Loucy (cell line): ENCODE measurements at regions not wholly inside any gene's neighbourhood (a gene's known extent, or its start where the extent isn't known, plus 50 kb on each side); places are given as distances from the start of the nearest gene placed in this dataset.

ENCODE experiments used
- H2AFZ ChIP-seq: fragments of 200-600 bp; sonication (generic); 2 replicates; pipeline ENCODE4 v1.6.0; 2016; ENCODE audit warnings: antibody characterized with exemption, mild to moderate bottlenecking, low read length, moderate library complexity
- H3F3A ChIP-seq: fragments of 200-600 bp; 2 replicates; pipeline ENCODE4 v1.6.0; 2016; ENCODE audit warnings: antibody characterized with exemption, low read depth, mild to moderate bottlenecking
- H3K27me3 ChIP-seq: fragments of 200-600 bp; sonication (generic); 2 replicates; pipeline ENCODE4 v1.6.1; 2014; ENCODE audit warnings: low read length, mild to moderate bottlenecking; ENCODE audit not compliant: insufficient read depth, poor library complexity, severe bottlenecking
- H3K36me3 ChIP-seq: fragments of 200-600 bp; sonication (generic); 2 replicates; pipeline ENCODE4 v1.6.1; 2016; ENCODE audit warnings: low read length; ENCODE audit not compliant: insufficient read depth
- H3K4me1 ChIP-seq: fragments of 200-600 bp; sonication (generic); 2 replicates; pipeline ENCODE4 v1.5.1; 2014; ENCODE audit warnings: low read length, mild to moderate bottlenecking; ENCODE audit not compliant: insufficient read depth, poor library complexity, severe bottlenecking
- H3K4me2 ChIP-seq: fragments of 200-600 bp; sonication (generic); 2 replicates; pipeline ENCODE4 v1.6.0; 2014; ENCODE audit warnings: antibody characterized with exemption, low read length, low read depth, mild to moderate bottlenecking; ENCODE audit not compliant: poor library complexity, severe bottlenecking
- H3K4me3 ChIP-seq: fragments of 200-600 bp; sonication (generic); 2 replicates; pipeline ENCODE4 v1.5.1; 2014; ENCODE audit warnings: low read length, mild to moderate bottlenecking, mixed read lengths; ENCODE audit not compliant: poor library complexity, severe bottlenecking
- H3K79me2 ChIP-seq: fragments of 200-600 bp; sonication (generic); 2 replicates; pipeline ENCODE4 v1.6.1; 2014; ENCODE audit warnings: low read length; ENCODE audit not compliant: insufficient read depth
- H3K9ac ChIP-seq: fragments of 200-600 bp; sonication (generic); 2 replicates; pipeline ENCODE4 v1.6.0; 2014; ENCODE audit warnings: mild to moderate bottlenecking, low read depth, low read length, moderate library complexity; ENCODE audit not compliant: poor library complexity, severe bottlenecking
- H3K9me2 ChIP-seq: fragments of 200-600 bp; sonication (generic); replicated peaks from 2 replicates; pipeline ENCODE4 v1.6.1; 2016; ENCODE audit warnings: low read depth, low read length, mixed read lengths
- H3K9me3 ChIP-seq: fragments of 200-600 bp; sonication (generic); 2 replicates; pipeline ENCODE4 v1.6.1; 2014; ENCODE audit warnings: mild to moderate bottlenecking, antibody characterized with exemption, low read length, low read depth; ENCODE audit not compliant: insufficient read depth
- H4K20me1 ChIP-seq: fragments of 200-600 bp; sonication (generic); 2 replicates; pipeline ENCODE4 v1.6.0; 2014; ENCODE audit warnings: antibody characterized with exemption, low read length, mild to moderate bottlenecking; ENCODE audit not compliant: insufficient read depth, poor library complexity, severe bottlenecking
- EZH2phosphoT487 ChIP-seq: fragments of 200-600 bp; IDR thresholded peaks from 2 replicates; pipeline ENCODE4 v1.6.1; 2018; ENCODE audit warnings: antibody characterized with exemption, mild to moderate bottlenecking, moderate library complexity, borderline replicate concordance
- TF ChIP-seq, protein P1 (sequence below): fragments of 200-600 bp; sonication (generic); conservative IDR thresholded peaks from 2 replicates; pipeline ENCODE4 v1.5.1; 2014; ENCODE audit warnings: mild to moderate bottlenecking, antibody characterized with exemption, low read length

DNA sequence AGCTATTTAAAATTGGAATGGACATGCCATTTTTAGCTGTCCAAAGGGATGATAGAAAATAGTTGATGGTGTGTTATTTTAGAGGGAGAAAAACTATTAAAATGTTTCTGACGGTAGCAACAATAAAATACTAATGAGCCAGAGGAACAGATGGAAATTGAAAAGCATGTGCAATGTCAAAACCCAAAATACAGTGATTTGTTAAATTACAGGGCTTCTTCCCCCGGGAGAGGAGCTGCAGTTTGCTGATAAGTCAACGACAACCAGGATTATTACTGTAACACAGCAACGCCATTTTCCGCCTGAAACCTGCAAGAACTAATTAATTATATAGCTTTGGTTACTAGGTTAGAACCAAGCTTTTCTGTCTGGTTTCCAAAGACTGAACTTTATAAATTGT, 179.6 kb upstream of the SPTLC3 start:
- no peak overlapping the region for H3K4me2 ChIP-seq
- no peaks in the 10 kb centered on the region for H4K20me1 ChIP-seq
- H3K36me3 ChIP-seq: no peaks in the 10 kb centered on the region
- H3K27me3 ChIP-seq: no peaks in the 10 kb centered on the region
- no peak overlapping the region for H3K4me3 ChIP-seq
- H3K9ac ChIP-seq: no peak overlapping the region
- no peaks in the 10 kb centered on the region for H3K4me1 ChIP-seq
- no peaks in the 10 kb centered on the region for H3K9me2 ChIP-seq
- TF ChIP-seq, protein P1, sequence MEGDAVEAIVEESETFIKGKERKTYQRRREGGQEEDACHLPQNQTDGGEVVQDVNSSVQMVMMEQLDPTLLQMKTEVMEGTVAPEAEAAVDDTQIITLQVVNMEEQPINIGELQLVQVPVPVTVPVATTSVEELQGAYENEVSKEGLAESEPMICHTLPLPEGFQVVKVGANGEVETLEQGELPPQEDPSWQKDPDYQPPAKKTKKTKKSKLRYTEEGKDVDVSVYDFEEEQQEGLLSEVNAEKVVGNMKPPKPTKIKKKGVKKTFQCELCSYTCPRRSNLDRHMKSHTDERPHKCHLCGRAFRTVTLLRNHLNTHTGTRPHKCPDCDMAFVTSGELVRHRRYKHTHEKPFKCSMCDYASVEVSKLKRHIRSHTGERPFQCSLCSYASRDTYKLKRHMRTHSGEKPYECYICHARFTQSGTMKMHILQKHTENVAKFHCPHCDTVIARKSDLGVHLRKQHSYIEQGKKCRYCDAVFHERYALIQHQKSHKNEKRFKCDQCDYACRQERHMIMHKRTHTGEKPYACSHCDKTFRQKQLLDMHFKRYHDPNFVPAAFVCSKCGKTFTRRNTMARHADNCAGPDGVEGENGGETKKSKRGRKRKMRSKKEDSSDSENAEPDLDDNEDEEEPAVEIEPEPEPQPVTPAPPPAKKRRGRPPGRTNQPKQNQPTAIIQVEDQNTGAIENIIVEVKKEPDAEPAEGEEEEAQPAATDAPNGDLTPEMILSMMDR: no peak
- no peak for TF ChIP-seq EZH2phosphoT487
- no peak overlapping the region for H2AFZ ChIP-seq
- H3K9me3 ChIP-seq: no peaks in the 10 kb centered on the region; the same call in 1 of the 2 replicates
- H3K79me2 ChIP-seq: no peaks in the 10 kb centered on the region
- H3F3A ChIP-seq: no peaks in the 10 kb centered on the region

DNA sequence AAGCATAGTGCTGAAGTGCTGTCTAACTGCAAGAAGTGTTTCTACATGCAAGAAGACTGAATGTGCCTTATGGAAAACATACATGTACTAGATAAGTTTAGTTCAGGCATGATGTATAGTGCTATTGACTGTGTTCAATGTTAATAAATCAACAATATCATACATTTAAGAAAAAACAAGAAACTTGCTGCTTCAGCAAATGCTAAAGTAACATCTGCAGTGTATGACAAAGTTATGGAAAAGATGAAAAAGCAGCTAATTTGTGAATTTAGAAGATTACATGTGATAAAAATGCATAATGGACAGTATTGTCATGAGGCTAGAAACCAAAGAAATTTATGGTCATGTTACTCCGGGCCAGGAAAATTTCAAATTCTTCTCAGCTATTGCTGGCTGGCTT, 174.9 kb upstream of the SPTLC3 start:
- no peak overlapping the region for H3K4me2 ChIP-seq
- no peaks in the 10 kb centered on the region for H4K20me1 ChIP-seq
- no peaks in the 10 kb centered on the region for H3K36me3 ChIP-seq
- no peaks in the 10 kb centered on the region for H3K9me3 ChIP-seq
- no peaks in the 10 kb centered on the region for H3K27me3 ChIP-seq
- no peaks in the 10 kb centered on the region for H3K4me1 ChIP-seq
- no peaks in the 10 kb centered on the region for H3K79me2 ChIP-seq
- TF ChIP-seq EZH2phosphoT487: no peak
- TF ChIP-seq, protein P1: no peak
- no peak overlapping the region for H2AFZ ChIP-seq
- no peak overlapping the region for H3K9ac ChIP-seq
- no peak overlapping the region for H3K4me3 ChIP-seq
- no peaks in the 10 kb centered on the region for H3F3A ChIP-seq
- no peaks in the 10 kb centered on the region for H3K9me2 ChIP-seq

GRCh38 chr20:12835999-12836398, 172.8 kb upstream of the SPTLC3 start:
- no peaks in the 10 kb centered on the region for H3K9me3 ChIP-seq
- no peaks in the 10 kb centered on the region for H3K4me1 ChIP-seq

More at GRCh38 chr20:12835999-12836398, 172.8 kb upstream of the SPTLC3 start:
- TF ChIP-seq, protein P1: no peak
- TF ChIP-seq EZH2phosphoT487: no peak
- Histone ChIP-seq H3F3A (no peaks in the 10 kb centered on the region), H3K4me2 (no peak overlapping the region), H3K9ac (no peak overlapping the region), H2AFZ (no peak overlapping the region), H3K9me2 (no peaks in the 10 kb centered on the region), H3K79me2 (no peaks in the 10 kb centered on the region), H3K4me3 (no peak overlapping the region), H3K36me3 (no peaks in the 10 kb centered on the region), H4K20me1 (no peaks in the 10 kb centered on the region), H3K27me3 (no peaks in the 10 kb centered on the region)
